NCI-H2227 (cell line): ENCODE measurements at regions not wholly inside any gene's neighbourhood (a gene's known extent, or its start where the extent isn't known, plus 50 kb on each side); places are given as distances from the start of the nearest gene placed in this dataset.

Source experiments
- DNase-seq: peaks from one replicate; lab custom pipeline; 2025; ENCODE audit not compliant: unreplicated experiment; lab: John Stamatoyannopoulos, UW

DNA sequence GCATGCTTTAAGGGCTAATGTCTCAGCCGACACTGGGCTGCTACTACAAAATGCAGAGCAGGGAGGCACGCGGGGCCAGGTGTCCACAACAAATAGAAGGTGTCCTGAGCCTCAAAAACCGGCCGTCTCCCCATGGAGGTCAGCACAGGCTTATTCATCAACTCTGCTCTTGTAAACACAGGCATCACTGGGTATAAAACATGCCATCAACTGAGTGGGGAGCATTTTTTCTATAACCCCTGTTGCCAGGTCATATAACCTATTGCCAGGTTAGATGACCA is 271.6 kb downstream of the AUH start:
- no peak for DNase-seq

- DNase-seq: no peak
These were observed 269.5 kb downstream of the AUH start for GRCh38 chr9:91092214-91092613.

DNA sequence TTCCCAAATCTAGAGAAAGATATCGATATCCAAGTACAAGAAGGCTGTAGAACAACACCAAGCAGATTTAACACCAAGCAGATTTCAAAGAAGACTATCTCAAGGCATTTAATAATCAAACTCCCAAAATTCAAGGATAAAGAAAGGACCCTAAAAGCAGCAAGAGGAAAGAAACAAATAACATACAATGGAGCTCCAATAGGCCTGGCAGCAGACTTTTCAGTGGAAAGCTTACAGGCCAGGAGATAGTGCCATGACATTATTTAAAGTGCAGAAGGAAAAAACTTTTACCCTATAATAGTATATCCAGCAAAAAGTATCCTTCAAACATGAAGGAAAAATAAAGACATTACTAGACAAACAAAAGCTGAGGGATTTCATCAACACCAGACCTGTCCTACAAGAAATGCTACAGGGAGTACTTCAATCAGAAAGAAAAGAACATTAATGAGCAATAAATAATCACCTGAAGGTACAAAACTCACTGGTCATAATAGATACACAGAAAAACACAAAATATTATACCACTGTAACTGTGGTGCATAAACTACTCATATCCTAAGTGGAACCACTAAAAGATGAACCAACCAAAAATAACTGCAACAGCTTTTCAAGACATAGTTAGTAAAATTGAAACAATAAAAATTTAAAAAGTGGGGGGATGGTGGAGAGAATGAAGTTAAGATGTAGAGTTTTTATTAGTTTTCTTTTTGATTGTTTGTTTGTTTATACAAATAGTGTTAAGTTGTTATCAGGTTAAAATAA is 267.2 kb downstream of the AUH start:
- DNase-seq: no peak

- no peak for DNase-seq
These were observed 263.4 kb downstream of the AUH start for GRCh38 chr9:91098203-91098850.

GRCh38 chr9:91099436-91099835 is 262.3 kb downstream of the AUH start:
- DNase-seq: no peak

- DNase-seq: no peak
These were observed 260.8 kb downstream of the AUH start for GRCh38 chr9:91100878-91101450.

DNA sequence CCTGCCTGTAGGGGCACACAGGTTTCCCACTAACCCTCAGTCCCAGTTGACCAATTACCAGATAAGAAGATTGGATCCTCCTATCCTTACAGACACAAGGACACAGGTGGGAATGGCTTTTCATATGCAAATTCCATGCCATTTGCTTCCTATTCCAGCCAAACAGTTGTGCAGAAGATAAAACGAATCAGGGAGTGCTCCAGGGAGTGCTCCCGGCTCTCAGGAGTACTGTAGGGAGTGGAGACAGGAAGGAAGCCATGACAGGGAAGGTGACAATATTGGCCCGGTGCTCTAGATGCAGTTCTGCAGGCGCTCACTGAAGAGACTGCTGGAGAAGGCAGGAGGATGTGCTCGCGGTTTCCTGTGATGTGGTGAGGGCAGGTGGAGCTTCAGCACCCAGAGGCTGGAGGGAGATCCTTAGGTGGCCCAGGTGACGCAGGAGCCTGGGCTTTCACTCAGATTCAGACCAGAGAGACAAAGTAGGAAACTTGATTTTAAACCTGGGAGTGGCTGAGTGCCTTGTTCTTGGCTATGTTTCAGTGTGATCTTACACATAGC is 260.0 kb downstream of the AUH start:
- no peak for DNase-seq

- no peak for DNase-seq
These were observed 259.4 kb downstream of the AUH start for GRCh38 chr9:91102269-91102668.

DNA sequence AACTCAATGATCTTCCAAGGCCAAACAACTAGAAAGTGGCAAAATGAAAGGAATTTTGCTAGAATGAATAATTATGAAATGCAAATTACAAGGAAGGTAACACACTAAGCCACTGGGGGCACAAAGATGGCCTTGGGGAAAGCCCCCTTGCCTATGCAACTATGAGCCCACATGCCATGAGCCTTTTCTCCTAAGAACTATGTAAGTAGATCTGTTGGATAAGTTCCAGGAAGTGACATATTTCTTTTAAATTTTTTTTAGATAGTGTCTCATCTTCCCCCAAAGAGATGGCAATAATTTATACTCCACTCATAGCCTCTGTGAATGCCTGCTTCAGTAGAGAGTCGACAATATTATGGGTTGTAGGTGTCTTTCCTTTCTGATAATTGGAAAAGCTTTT is 257.8 kb downstream of the AUH start:
- DNase-seq: no peak

GRCh38 chr9:91106415-91107081 is 255.2 kb downstream of the AUH start:
- DNase-seq: no peak

DNA sequence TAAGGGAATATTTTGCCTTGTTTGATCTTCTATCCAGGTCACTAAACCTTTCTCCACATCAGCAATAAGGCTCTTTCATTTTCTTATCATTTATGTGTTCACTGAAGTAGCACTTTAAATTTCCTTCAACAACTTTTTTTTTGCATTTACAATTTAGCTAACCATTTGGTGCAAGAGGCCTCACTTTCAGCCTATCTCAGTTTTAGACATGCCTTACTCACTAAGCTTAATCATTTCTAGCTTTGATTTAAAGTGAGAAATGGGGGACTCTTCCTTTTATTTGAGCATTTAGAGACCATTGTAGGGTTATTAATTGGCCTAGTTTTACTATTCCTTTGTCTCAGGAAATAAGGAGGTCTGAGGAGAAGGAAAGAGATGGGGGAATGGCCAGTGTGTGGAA is 250.5 kb downstream of the AUH start:
- no peak for DNase-seq

- no peak for DNase-seq
These were observed 249.8 kb downstream of the AUH start for GRCh38 chr9:91111876-91112275.

DNA sequence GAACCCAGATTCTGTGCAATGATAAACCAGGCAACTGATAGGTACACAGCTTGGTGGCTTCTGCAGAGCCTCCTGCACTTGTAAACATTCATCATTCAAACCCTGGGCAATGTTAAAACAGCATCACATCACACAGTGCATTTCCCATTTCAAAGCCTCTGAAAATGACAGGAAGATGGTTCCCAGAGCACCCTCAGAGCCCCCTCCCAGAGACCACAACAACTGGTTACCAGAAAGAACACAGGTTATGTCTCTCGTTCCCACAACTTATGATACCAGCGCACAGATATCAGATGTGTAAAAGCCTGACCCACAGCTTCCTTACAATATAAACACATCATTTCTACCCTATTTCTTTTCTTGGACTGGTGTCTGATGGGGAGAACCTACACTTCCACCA is 248.7 kb downstream of the AUH start:
- DNase-seq: no peak

GRCh38 chr9:91114450-91114849 is 247.3 kb downstream of the AUH start:
- no peak for DNase-seq

GRCh38 chr9:91116211-91116610 is 245.5 kb downstream of the AUH start:
- no peak for DNase-seq

GRCh38 chr9:91116711-91117110 is 245.0 kb downstream of the AUH start:
- no peak for DNase-seq

- DNase-seq: no peak
These were observed 244.2 kb downstream of the AUH start for GRCh38 chr9:91117474-91117891.

DNA sequence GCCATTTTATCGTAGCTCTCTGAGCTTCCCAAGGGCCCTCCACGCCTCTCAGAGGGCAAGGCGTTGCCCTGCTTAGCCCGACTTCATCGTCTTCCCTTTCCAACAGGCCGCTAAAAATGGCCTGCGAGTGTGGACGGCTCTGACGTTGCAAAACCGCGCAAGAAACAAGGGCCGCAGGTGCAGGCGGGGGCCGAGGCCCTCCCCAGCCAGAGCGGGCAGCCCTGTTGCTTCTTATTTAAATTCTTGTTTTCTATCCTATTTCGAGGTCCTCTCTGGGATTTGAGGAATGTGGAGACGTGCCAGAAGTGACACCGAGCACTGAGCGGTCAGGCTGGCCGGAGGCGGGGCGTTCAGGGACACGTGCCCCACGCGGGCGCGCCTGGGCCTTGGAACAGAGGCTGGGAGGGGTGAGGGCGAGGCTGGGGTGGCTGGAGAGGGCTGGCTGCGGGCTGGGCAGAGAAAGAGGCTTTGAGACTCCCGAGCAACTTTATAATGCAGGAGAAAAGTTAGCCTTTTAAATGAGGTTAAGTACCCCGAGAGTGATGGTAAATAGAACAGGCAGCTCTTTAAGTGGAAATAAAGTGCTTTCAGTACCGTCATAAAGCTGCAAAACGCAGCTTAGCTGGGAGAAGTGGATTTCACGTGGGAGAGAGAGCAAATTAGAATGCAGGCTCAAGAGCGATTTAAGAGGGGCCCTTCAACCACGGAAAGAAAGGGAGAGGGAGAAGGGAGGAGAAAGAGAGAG is 243.6 kb downstream of the AUH start:
- peak; percentile 78 for DNase-seq

DNA sequence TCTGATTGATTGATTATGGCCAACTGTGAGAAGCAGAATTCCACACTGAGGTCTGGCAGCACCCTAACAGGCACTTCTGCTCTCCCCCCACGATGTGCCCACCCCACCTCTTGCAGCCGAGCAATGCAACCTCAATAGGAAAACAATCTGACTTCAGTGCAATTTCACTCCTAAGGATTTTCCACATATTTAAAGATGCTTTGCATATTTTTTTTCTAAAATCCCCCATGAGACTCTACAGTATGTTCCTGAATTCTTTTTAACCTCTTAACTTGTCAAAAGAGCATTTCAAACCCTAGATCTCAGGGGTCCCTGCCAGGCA is 243.1 kb downstream of the AUH start:
- DNase-seq: no peak

DNA sequence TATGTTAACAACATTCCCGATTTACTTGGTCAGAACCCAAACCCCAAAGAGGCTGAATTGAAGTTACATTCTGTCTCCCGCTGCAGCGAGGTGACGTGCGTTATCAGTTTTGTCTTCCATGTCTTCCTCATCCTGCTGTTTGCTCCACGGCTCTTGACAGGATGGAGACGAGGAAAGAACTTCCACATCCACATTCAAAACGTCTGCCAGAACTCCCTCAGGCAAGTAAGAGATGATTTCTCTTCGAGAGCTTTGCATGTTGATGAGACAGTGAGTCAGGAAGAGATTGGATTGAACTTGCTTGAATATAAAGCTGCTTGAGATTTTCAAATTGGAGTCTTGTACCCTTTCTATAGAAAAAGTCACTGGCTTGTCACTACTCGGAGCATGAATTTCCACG is 242.6 kb downstream of the AUH start:
- DNase-seq: no peak

DNA sequence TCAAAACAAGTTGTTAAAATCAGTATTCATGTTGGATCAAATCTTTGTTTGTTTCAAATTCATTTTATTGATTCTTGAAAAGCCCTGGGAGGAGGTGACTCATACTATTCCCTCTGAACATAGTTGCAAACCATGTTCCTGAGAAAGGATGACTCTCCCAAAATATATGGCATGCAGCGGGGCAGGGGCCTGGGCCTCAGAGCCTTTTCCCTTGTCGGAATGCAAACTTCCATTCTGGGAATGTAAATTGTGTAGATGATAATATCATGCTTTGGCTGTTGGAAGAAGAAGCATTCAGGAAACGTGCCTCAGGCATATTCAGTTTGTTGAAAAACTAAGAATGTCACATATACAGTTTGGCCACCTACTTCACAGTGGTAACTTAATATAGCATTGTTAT is 242.0 kb downstream of the AUH start:
- DNase-seq: no peak
